Aorta (tissue), 5 donors: ENCODE measurements at regions not wholly inside any gene's neighbourhood (a gene's known extent, or its start where the extent isn't known, plus 50 kb on each side); places are given as distances from the start of the nearest gene placed in this dataset.
A peak's percentile ranks its signal among the peaks of the same experiment; 100 is the strongest.

ENCODE experiments used
- ATAC-seq: fragments of 200-7000 bp; cut with Tn5 transposase; one replicate; pipeline ENCODE4 v1.9.1; 2022; ENCODE audit warnings: moderate library complexity; ENCODE audit not compliant: low FRiP score
- DNase-seq, 2 donors: peaks; one replicate each; pipeline ENCODE4 v3.0.0-alpha.2; 2020
- H3K27ac ChIP-seq, 2 donors: one replicate each; pipeline ENCODE4 v1.5.1; 2013; ENCODE audit warnings: low read length in 2 of 2, mild to moderate bottlenecking in 2 of 2, moderate library complexity in 2 of 2, control low read depth in 1 of 2, inconsistent platforms in 1 of 2, low read depth in 1 of 2
- H3K27me3 ChIP-seq, 2 donors: one replicate each; pipeline ENCODE4 v1.6.1; 2013; ENCODE audit warnings: control low read depth in 1 of 2, low read length in 1 of 2, mild to moderate bottlenecking in 1 of 2, moderate library complexity in 1 of 2; ENCODE audit not compliant: insufficient read depth in 2 of 2, control insufficient read depth in 1 of 2
- H3K36me3 ChIP-seq, 2 donors: one replicate each; pipeline ENCODE4 v1.6.1; 2013; ENCODE audit warnings: control low read depth in 1 of 2, low read length in 1 of 2, mild to moderate bottlenecking in 1 of 2; ENCODE audit not compliant: insufficient read depth in 2 of 2, control insufficient read depth in 1 of 2
- H3K4me1 ChIP-seq, 2 donors: one replicate each; pipeline ENCODE4 v1.6.1; 2013; ENCODE audit warnings: low read length in 2 of 2, control low read depth in 1 of 2, mild to moderate bottlenecking in 1 of 2, moderate library complexity in 1 of 2; ENCODE audit not compliant: insufficient read depth in 2 of 2, control insufficient read depth in 1 of 2
- H3K4me3 ChIP-seq, 2 donors: one replicate each; pipeline ENCODE4 v1.5.1; 2013; ENCODE audit warnings: low read length in 2 of 2, control low read depth in 1 of 2, mild to moderate bottlenecking in 1 of 2
- H3K9me3 ChIP-seq: one replicate; pipeline ENCODE4 v1.6.1; 2013; ENCODE audit warnings: mild to moderate bottlenecking, low read length; ENCODE audit not compliant: control insufficient read depth
- WGBS, 2 donors: extraction: QIAGEN DNeasy Blood & Tissue Kit; methylation state at CpG; one replicate each; pipeline ENCODE4 v1.1.7; 2013; 5-methylcytosine and 5-hydroxymethylcytosine counted together
- intact Hi-C, 2 donors: fragments of 100-400 bp; cut with DNase I; formaldehyde crosslinking; loops; one replicate each; pipeline versions ENCODE4 v1.14.2 to v1.15.0; 2022
- donor health status: healthy with polysubstance abuse.
- donor health status: Bipolar disorder and iron deficiency.
- donor health status: DM: no; HTN: no; CAD: no.
- donor health status: DM: no; HTN: no; CAD: no.
- donor health status: DM: yes; HTN: yes; CAD: no.

DNA sequence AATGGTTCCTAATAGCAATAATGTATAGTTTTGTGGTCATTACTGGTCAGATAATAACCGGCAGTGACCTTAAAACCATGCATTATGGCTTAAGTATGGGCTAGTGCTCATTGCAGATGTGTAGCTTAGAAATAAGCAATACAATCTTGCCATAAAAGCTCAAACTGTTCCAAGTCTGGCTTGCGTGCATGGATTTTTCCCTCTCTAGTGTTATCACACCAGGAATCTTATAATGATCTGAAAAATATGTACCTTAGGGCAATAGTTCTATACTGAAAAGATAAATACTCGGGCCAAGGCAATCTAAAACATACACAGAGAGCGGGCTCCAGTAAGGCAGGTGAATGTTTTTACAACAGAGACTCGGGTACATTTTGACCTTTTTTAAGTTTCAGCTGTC lies 157.8 kb downstream of the DHX15 start:
- Histone ChIP-seq H3K27me3 (no peaks in the 10 kb centered on the region), H3K27ac (no peak overlapping the region), H3K4me1 (no peaks in the 10 kb centered on the region), H3K4me3 (no peak overlapping the region), H3K9me3 (no peaks in the 10 kb centered on the region), H3K36me3 (no peaks in the 10 kb centered on the region)
- ATAC-seq, result no peak
- no peak for DNase-seq
- intact Hi-C loops, result no loop called here
- 57 to 64% methylated on average over 5 of the region's 5 CpGs for WGBS, 2 donors

DNA sequence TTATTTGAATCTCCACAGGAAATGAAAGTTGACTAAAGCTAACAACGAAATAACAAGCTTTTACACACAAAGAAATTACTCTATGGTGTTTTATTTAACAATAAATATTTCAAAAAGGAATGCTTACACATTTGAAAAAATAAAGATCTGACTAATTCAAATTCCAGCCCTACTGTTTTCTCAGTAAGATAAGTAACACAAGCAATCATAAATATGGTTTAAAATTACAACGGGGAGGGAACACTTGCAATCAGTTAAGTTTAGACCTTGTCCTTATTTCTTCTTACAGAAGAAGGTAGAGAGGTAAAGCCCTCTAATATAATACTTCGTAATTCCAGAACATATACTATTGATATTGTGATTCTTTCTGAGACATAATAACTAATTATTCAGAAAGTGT lies 158.5 kb downstream of the DHX15 start:
- WGBS, 2 donors, result 17 to 24% methylated on average over 3 of the region's 3 CpGs
- Histone ChIP-seq H3K27me3 (no peaks in the 10 kb centered on the region), H3K9me3 (no peaks in the 10 kb centered on the region), H3K4me1 (no peaks in the 10 kb centered on the region), H3K27ac (no peak overlapping the region), H3K4me3 (no peak overlapping the region), H3K36me3 (no peaks in the 10 kb centered on the region)
- ATAC-seq (no peak), DNase-seq (no peak)
- intact Hi-C loops, result no loop called here

DNA sequence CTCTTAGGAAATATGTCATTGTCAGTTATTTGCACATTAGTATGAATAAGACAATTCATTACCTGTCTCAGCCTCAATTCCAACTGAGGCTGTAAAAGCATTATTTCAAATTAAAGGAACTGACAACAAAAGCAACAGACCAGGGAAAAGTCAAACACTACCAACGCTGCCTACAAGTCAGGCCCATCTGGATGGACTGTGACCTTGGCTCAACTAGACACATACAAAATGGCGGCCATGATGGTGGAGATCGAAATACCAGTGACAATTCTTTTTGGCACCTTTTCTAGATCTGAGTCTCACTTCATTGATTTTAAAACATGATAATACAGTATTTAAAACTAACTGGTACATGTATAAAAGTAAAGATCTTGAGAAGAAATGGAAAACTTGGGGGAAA lies 160.7 kb downstream of the DHX15 start:
- no peaks in the 10 kb centered on the region for H3K36me3 ChIP-seq
- no peaks in the 10 kb centered on the region for H3K9me3 ChIP-seq
- WGBS, 2 donors, result 96 to 97% methylated on average over 3 of the region's 3 CpGs
- H3K27me3 ChIP-seq, result no peaks in the 10 kb centered on the region
- no peak overlapping the region for H3K27ac ChIP-seq
- no peak for ATAC-seq
- no peak overlapping the region for H3K4me3 ChIP-seq
- H3K4me1 ChIP-seq, result no peaks in the 10 kb centered on the region
- intact Hi-C loops, result no loop called here
- DNase-seq, result no peak

GRCh38 chr4:24422644-24423043 lies 161.7 kb downstream of the DHX15 start:
- ATAC-seq, result no peak
- DNase-seq, result no peak
- Histone ChIP-seq H3K4me1 (no peaks in the 10 kb centered on the region), H3K9me3 (no peaks in the 10 kb centered on the region), H3K27ac (no peak overlapping the region), H3K27me3 (no peaks in the 10 kb centered on the region), H3K4me3 (no peak overlapping the region), H3K36me3 (no peaks in the 10 kb centered on the region)
- intact Hi-C loops, result no loop called here
- whole genome bisulfite sequencing, 2 donors, result 91 to 93% methylated on average over 2 of the region's 2 CpGs

DNA sequence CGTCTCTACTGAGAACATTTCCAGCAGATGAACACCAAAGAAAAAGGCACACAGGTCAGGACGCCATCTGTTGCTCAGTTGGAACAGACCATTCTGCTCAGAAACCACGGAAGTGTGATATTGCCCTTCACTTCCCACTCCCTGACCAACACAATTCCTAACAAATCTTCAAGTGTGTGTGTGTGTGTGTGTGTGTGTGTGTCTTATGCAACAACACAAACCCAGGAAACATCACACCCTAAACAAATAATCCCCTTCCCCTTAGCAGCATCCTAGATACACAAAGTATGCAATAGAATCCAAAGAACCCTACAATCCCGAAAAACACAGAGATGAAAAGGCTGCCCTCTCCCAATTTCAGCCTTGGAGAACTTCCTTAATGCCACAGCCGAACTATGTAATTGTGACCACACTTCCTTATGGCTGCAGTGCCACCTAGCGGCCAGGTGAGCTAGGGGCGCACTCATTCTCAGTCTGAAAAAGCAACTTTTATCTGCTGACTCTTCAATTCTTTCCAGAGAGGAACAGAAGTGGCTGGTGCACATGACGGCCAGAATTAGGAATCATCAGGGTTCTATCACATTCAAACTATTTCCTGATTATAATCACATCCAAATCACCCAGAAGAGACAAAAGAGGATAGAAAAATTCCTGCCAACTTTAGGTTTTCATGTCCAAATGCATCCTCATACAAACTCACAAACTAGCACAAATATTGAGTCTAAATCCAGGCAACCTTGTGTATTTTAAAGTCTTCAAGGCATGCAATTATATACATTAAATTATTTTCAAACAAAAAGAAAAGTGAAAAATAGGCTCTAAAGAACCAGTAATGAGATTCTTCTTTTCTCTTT lies 164.9 kb downstream of the DHX15 start:
- peak; percentile 65 to 91 for DNase-seq
- Histone ChIP-seq H3K36me3 (no peaks in the 10 kb centered on the region), H3K27ac (no peak overlapping the region), H3K27me3 (no peaks in the 10 kb centered on the region), H3K4me3 (no peak overlapping the region), H3K9me3 (no peaks in the 10 kb centered on the region), H3K4me1 (no peaks in the 10 kb centered on the region)
- WGBS, 2 donors, result 14 to 15% methylated on average over 8 of the region's 8 CpGs
- intact Hi-C loops, result loop anchor here (5.0 to 10.0 kb wide), 2 partner anchors 735 to 737 kb away; no protein-coding TSS in a partner anchor
- peak; percentile 83 for ATAC-seq

DNA sequence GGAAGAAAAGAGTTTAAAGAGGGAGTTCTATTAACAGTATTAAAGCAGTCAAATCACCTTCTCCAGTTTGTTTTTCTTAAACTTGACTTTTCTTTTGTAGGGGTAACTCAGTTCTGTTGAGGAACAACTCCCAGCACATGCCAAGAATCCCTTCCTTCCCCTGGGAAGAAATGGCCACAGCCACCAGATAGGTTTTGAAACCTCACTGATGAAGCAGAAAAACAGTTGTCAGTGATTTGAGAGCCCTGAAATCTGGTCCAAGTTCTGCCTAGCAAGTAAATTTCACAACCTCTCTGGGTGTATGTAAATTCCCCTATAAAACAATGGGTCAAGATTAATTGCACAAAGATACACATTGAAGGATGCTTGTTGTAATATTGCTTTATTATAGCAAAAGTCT lies 167.1 kb downstream of the DHX15 start:
- Histone ChIP-seq H3K4me3 (no peak overlapping the region), H3K4me1 (no peaks in the 10 kb centered on the region), H3K27me3 (no peaks in the 10 kb centered on the region), H3K9me3 (no peaks in the 10 kb centered on the region), H3K27ac (no peak overlapping the region), H3K36me3 (no peaks in the 10 kb centered on the region)
- DNase-seq, result no peak
- ATAC-seq, result no peak
- intact Hi-C loops, result loop anchor here (5.0 to 10.0 kb wide), 2 partner anchors 732 to 735 kb away; no protein-coding TSS in a partner anchor

- Histone ChIP-seq H3K4me1 (no peaks in the 10 kb centered on the region), H3K27ac (no peak overlapping the region), H3K9me3 (no peaks in the 10 kb centered on the region), H3K36me3 (no peaks in the 10 kb centered on the region), H3K4me3 (no peak overlapping the region), H3K27me3 (no peaks in the 10 kb centered on the region)
- WGBS, 2 donors, result 87 to 89% methylated on average over 5 of the region's 5 CpGs
- intact Hi-C loops, result loop anchor here (5.0 to 10.0 kb wide), 2 partner anchors 731 to 734 kb away; no protein-coding TSS in a partner anchor
- DNase-seq (no peak), ATAC-seq (no peak)
Observed at GRCh38 chr4:24416293-24416692, 168.1 kb downstream of the DHX15 start.

DNA sequence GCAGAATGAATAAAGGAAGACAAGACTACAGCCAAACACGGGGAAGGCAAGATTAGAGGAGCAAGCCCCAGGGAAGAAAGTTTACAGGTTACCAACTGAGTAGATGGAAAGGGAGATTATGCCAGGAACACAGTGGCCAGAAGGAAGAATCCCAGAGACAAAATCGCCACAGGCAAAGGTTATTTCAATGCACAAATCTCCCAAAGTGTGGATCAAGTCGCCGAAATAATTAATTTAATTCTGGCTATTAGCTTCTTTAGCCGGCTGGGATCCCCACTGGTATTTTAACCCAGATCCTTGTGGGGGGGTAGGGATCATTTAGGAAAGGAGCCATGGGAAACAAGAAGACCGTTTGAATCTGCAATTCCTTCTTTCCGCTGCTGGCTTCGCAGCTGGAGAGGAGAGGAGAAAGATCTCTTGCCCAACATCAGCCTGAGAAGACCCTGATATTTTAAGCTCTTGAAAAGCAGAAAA lies 171.0 kb downstream of the DHX15 start:
- Histone ChIP-seq H3K4me1 (no peaks in the 10 kb centered on the region), H3K9me3 (no peaks in the 10 kb centered on the region), H3K4me3 (no peak overlapping the region), H3K27ac (no peak overlapping the region), H3K27me3 (no peaks in the 10 kb centered on the region), H3K36me3 (no peaks in the 10 kb centered on the region)
- WGBS, 2 donors, result 57 to 63% methylated on average over 8 of the region's 8 CpGs
- ATAC-seq (no peak), DNase-seq (no peak)
- intact Hi-C loops, result loop anchor here in 1 of 2 donors (10.0 kb wide), 1 partner anchor 729 kb away; no protein-coding TSS in a partner anchor

DNA sequence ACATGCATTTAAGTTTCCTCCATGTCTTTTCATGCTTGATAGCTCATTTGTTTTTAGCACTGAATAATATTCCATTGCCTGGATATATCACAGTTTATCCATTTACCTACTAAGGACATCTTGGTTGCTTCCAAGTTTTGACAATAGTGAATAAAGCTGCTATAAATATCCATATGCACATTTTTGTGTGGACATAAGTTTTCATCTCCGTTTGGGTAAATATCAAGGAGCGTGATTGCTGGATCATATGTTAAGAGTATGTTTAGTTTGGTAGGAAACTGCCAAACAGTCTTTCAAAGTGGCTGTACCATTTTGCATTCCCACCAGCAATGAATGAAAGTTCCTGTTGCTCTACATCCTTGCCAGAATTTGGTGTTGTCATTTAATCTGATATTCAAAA lies 172.5 kb downstream of the DHX15 start:
- WGBS, 2 donors, result 70 to 73% methylated on average over 2 of the region's 2 CpGs

More for the DNA sequence above, 172.5 kb downstream of the DHX15 start:
- Histone ChIP-seq H3K4me1 (no peaks in the 10 kb centered on the region), H3K4me3 (no peak overlapping the region), H3K27ac (no peak overlapping the region), H3K27me3 (no peaks in the 10 kb centered on the region), H3K9me3 (no peaks in the 10 kb centered on the region), H3K36me3 (no peaks in the 10 kb centered on the region)
- ATAC-seq (no peak), DNase-seq (no peak)
- intact Hi-C loops, result loop anchor here in 1 of 2 donors (10.0 kb wide), 1 partner anchor 727 kb away; no protein-coding TSS in a partner anchor
